Spleen (tissue), 11 donors: ENCODE measurements at regions not wholly inside any gene's neighbourhood (a gene's known extent, or its start where the extent isn't known, plus 50 kb on each side); places are given as distances from the start of the nearest gene placed in this dataset.

Experiments used
- DNase-seq: peaks from one replicate; pipeline ENCODE4 v3.0.0-alpha.2; 2020
- H3K27ac ChIP-seq, 8 donors: fragments of 200-600 bp; sonication (generic) in 7 of 8; 1 replicate in 4 of 8; 2 replicates in 4 of 8; pipeline versions ENCODE4 v1.5.0 to v1.8.0; 2016 to 2021; ENCODE audit warnings: inconsistent platforms in 4 of 8, mild to moderate bottlenecking in 4 of 8, moderate library complexity in 1 of 8
- H3K27me3 ChIP-seq, 7 donors: fragments of 200-600 bp; sonication (generic) in 6 of 7; replicated peaks in 1 of 7; 1 replicate in 4 of 7; 2 replicates in 3 of 7; pipeline versions ENCODE4 v1.5.0 to v1.8.0; 2016 to 2021; ENCODE audit warnings: inconsistent platforms in 3 of 7, mild to moderate bottlenecking in 1 of 7
- H3K36me3 ChIP-seq, 6 donors: fragments of 200-600 bp; sonication (generic) in 5 of 6; 1 replicate in 4 of 6; 2 replicates in 2 of 6; pipeline versions ENCODE4 v1.5.0 to v1.8.0; 2016 to 2021; ENCODE audit warnings: inconsistent platforms in 2 of 6
- H3K4me1 ChIP-seq, 6 donors: fragments of 200-600 bp; sonication (generic) in 5 of 6; 1 replicate in 3 of 6; 2 replicates in 3 of 6; pipeline versions ENCODE4 v1.5.0 to v1.8.0; 2016 to 2021; ENCODE audit warnings: inconsistent platforms in 3 of 6
- H3K4me3 ChIP-seq, 8 donors: fragments of 200-600 bp; sonication (generic) in 7 of 8; 1 replicate in 4 of 8; 2 replicates in 4 of 8; pipeline versions ENCODE4 v1.5.0 to v1.8.0; 2016 to 2021; ENCODE audit warnings: inconsistent platforms in 4 of 8, mild to moderate bottlenecking in 4 of 8, moderate library complexity in 2 of 8
- H3K9me3 ChIP-seq, 8 donors: fragments of 200-600 bp; sonication (generic) in 7 of 8; 1 replicate in 4 of 8; 2 replicates in 4 of 8; pipeline versions ENCODE4 v1.5.0 to v1.8.0; 2016 to 2021; ENCODE audit warnings: inconsistent platforms in 4 of 8
- POLR2A ChIP-seq, 3 donors: fragments of 450-650 bp; IDR thresholded peaks; one replicate each; pipeline ENCODE4 v1.5.1; 2017; ENCODE audit warnings: antibody characterized with exemption in 3 of 3, mild to moderate bottlenecking in 1 of 3
- POLR2AphosphoS5 ChIP-seq, 3 donors: sonication (generic); formaldehyde crosslinking; IDR thresholded peaks; one replicate each; pipeline ENCODE4 v1.5.1; 2017; ENCODE audit warnings: antibody characterized with exemption in 3 of 3
- WGBS, 5 donors: extraction: QIAGEN DNeasy Blood & Tissue Kit in 3 of 5; methylation state at CpG; one replicate each; pipeline versions ENCODE4 v1.1.5 to v1.1.7; 2013 to 2018; 5-methylcytosine and 5-hydroxymethylcytosine counted together
- intact Hi-C: fragments of 100-400 bp; cut with DNase I; formaldehyde crosslinking; loops from one replicate; pipeline ENCODE4 v1.15.0; 2023; ENCODE audit warnings: low total_unique reads
- TF ChIP-seq, protein P1 (sequence below), 11 experiments: fragments of 200-600 bp in 7 of 11; fragments of 450-650 bp in 4 of 11; sonication (generic) in 4 of 11; IDR thresholded peaks in 8 of 11; conservative IDR thresholded peaks in 3 of 11; 1 replicate in 7 of 11; 2 replicates in 4 of 11; pipeline versions ENCODE4 v1.4.0 to v1.8.0; 2016 to 2021; ENCODE audit warnings: antibody characterized with exemption in 11 of 11, inconsistent platforms in 4 of 11, mild to moderate bottlenecking in 1 of 11
- donor health status: healthy with polysubstance abuse.
- donor health status: DM: no; HTN: no; CAD: no; lungs with moderate emphysema.
- donor health status: DM: no; HTN: no; CAD: no.
- donor health status: Bipolar disorder and iron deficiency.
- donor health status: healthy.
- donor health status: DM: no; HTN: no; CAD: no.
- donor health status: DM: yes; HTN: yes; CAD: no.

DNA sequence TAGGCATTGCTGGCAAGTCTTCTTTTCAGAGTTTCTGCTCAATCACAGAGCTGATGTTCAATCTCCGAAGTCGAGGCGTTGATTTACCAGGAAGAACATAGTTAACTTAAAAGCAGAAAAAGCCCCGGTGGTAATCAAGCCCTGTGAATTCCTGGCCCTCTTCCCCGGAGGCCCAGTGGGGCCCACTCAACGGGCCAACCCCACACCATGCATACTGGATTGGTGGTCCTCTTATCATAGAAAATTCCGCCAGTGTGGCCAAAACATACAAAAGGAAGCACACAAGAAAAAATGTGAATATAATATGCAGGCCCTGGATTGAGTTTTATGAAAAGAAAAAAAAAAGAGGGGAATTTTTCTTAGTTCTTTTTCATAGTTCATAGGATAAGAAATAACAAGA lies 873.0 kb upstream of the NR2F2 start:
- no peak for TF ChIP-seq POLR2A (IDR thresholded peaks at IDR 0.05)
- TF ChIP-seq POLR2AphosphoS5 (IDR thresholded peaks at IDR 0.05) = no peak
- TF ChIP-seq, protein P1, sequence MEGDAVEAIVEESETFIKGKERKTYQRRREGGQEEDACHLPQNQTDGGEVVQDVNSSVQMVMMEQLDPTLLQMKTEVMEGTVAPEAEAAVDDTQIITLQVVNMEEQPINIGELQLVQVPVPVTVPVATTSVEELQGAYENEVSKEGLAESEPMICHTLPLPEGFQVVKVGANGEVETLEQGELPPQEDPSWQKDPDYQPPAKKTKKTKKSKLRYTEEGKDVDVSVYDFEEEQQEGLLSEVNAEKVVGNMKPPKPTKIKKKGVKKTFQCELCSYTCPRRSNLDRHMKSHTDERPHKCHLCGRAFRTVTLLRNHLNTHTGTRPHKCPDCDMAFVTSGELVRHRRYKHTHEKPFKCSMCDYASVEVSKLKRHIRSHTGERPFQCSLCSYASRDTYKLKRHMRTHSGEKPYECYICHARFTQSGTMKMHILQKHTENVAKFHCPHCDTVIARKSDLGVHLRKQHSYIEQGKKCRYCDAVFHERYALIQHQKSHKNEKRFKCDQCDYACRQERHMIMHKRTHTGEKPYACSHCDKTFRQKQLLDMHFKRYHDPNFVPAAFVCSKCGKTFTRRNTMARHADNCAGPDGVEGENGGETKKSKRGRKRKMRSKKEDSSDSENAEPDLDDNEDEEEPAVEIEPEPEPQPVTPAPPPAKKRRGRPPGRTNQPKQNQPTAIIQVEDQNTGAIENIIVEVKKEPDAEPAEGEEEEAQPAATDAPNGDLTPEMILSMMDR (IDR thresholded peaks at IDR 0.05 in 8 of 11, conservative IDR thresholded peaks at IDR 0.05 in 3 of 11) = no peak
- Histone ChIP-seq H3K4me1 (peaks cover 0 to 16% (median 2%) of the 10 kb centered on the region in 6 donors), H3K4me3 (no peak overlapping the region), H3K9me3 (no peaks in the 10 kb centered on the region), H3K27ac (peak overlapping the region in 6 of 8 donors; percentile 4 to 53 (median 22)), H3K36me3 (no peaks in the 10 kb centered on the region), H3K27me3 (no peaks in the 10 kb centered on the region)
- 70 to 85% (median 76%) methylated on average over 7 of the region's 7 CpGs for WGBS, 5 donors
- DNase-seq = no peak
- intact Hi-C loops = no loop called here

DNA sequence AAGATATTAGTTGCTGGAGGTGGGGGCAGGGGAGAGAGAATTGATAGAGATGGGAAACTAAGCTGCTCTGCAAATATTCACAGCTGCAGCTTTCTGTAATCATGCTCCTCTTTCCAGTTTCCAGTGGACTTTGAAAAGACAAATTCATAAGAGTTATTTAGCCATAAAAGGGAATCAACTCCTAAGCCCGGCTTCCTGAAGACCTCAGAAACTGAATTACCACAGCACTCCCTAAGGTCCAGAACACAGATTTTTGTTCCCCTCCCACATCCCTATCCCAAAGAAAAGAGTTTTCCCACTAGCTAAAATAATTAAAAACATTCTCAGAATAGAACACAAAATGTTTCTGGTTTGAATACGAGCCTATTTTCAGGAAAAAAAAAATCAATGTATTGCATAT lies 871.8 kb upstream of the NR2F2 start:
- 57 to 69% (median 66%) methylated on average over 2 of the region's 2 CpGs for WGBS, 5 donors
- no peak for DNase-seq
- no peaks in the 10 kb centered on the region for H3K27me3 ChIP-seq

DNA sequence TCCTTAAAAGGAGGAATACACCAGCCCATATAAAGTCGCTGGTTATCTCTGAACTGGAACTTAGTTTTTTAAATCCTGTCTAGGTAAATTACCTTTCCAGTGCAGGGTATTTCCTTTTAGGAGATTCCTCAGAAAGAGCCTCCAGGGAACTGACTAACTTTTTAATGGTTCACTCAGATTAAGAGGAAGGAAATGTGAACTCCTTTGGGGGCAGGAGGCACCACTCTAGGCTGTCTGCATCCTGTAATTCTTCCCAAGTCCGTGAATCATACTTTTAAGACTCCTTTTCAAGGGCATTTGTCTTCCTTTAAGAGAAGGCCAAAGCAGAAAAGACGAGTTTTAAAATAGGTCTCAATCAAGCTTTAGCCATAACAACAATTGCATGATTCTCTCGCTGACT lies 871.2 kb upstream of the NR2F2 start:
- H3K4me3 ChIP-seq = no peak overlapping the region
- TF ChIP-seq POLR2A (IDR thresholded peaks at IDR 0.05) (no peak), POLR2AphosphoS5 (IDR thresholded peaks at IDR 0.05) (no peak)
- TF ChIP-seq, protein P1 (IDR thresholded peaks at IDR 0.05 in 8 of 11, conservative IDR thresholded peaks at IDR 0.05 in 3 of 11) = no peak
- H3K36me3 ChIP-seq = no peaks in the 10 kb centered on the region
- no peaks in the 10 kb centered on the region for H3K27me3 ChIP-seq
- no peak for DNase-seq
- intact Hi-C loops = no loop called here
- 23 to 30% (median 27%) methylated on average over 4 of the region's 4 CpGs for WGBS, 5 donors
- H3K27ac ChIP-seq = peak overlapping the region in 7 of 8 donors; percentile 1 to 62 (median 49)
- H3K9me3 ChIP-seq = no peaks in the 10 kb centered on the region
- peaks cover 0 to 16% (median 2%) of the 10 kb centered on the region in 6 donors for H3K4me1 ChIP-seq

More for the DNA sequence above, 871.8 kb upstream of the NR2F2 start:
- Histone ChIP-seq H3K36me3 (no peaks in the 10 kb centered on the region), H3K4me3 (no peak overlapping the region), H3K9me3 (no peaks in the 10 kb centered on the region), H3K27ac (peak overlapping the region in 6 of 8 donors; percentile 14 to 62 (median 51)), H3K4me1 (peaks cover 0 to 16% (median 2%) of the 10 kb centered on the region in 6 donors)
- no peak for TF ChIP-seq POLR2AphosphoS5 (IDR thresholded peaks at IDR 0.05)
- no peak for TF ChIP-seq POLR2A (IDR thresholded peaks at IDR 0.05)
- TF ChIP-seq, protein P1 (IDR thresholded peaks at IDR 0.05 in 8 of 11, conservative IDR thresholded peaks at IDR 0.05 in 3 of 11) = no peak
- intact Hi-C loops = no loop called here

DNA sequence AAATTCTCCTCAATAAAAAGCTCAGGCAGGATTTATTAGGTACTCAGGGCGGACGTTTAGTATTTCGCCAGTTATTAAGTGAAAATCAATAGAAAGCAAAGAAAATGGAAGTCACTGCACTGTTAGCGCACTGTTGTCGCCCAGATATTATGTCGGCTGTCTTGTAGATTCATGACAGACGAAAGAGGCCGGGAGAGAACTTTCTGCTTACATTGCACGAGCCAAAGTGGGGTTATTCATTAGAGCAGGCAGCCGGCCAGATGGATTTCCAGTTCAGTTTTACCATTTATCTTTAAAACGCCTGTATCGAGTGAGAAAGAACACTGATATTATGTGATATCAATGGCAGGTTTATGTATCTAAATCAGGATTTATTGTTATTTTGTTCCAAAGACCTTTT lies 866.0 kb upstream of the NR2F2 start:
- no peak overlapping the region for H3K27ac ChIP-seq
- no peaks in the 10 kb centered on the region for H3K27me3 ChIP-seq
- no peak for DNase-seq
- H3K36me3 ChIP-seq = no peaks in the 10 kb centered on the region
- H3K9me3 ChIP-seq = no peaks in the 10 kb centered on the region
- H3K4me1 ChIP-seq = peaks cover 0 to 2% (median 0%) of the 10 kb centered on the region in 6 donors
- no peak for TF ChIP-seq POLR2AphosphoS5 (IDR thresholded peaks at IDR 0.05)
- TF ChIP-seq POLR2A (IDR thresholded peaks at IDR 0.05) = no peak
- TF ChIP-seq, protein P1 (IDR thresholded peaks at IDR 0.05 in 8 of 11, conservative IDR thresholded peaks at IDR 0.05 in 3 of 11) = no peak
- 79 to 88% (median 85%) methylated on average over 12 of the region's 12 CpGs for WGBS, 5 donors
- H3K4me3 ChIP-seq = no peak overlapping the region
- intact Hi-C loops = no loop called here
